22Rv1 (cell line): ENCODE measurements at regions not wholly inside any gene's neighbourhood (a gene's known extent, or its start where the extent isn't known, plus 50 kb on each side); places are given as distances from the start of the nearest gene placed in this dataset.

Experiments
- H3K27ac ChIP-seq: fragments of 450-650 bp; 2 replicates; pipeline ENCODE4 v1.5.1; 2017
- ZFX ChIP-seq: fragments of 450-650 bp; IDR thresholded peaks from 2 replicates; pipeline ENCODE4 v1.6.1; 2017; ENCODE audit warnings: antibody characterized with exemption, borderline replicate concordance
- TF ChIP-seq, protein P1 (sequence below): fragments of 450-650 bp; IDR thresholded peaks from 2 replicates; pipeline ENCODE4 v1.5.1; 2017; ENCODE audit warnings: mild to moderate bottlenecking

DNA sequence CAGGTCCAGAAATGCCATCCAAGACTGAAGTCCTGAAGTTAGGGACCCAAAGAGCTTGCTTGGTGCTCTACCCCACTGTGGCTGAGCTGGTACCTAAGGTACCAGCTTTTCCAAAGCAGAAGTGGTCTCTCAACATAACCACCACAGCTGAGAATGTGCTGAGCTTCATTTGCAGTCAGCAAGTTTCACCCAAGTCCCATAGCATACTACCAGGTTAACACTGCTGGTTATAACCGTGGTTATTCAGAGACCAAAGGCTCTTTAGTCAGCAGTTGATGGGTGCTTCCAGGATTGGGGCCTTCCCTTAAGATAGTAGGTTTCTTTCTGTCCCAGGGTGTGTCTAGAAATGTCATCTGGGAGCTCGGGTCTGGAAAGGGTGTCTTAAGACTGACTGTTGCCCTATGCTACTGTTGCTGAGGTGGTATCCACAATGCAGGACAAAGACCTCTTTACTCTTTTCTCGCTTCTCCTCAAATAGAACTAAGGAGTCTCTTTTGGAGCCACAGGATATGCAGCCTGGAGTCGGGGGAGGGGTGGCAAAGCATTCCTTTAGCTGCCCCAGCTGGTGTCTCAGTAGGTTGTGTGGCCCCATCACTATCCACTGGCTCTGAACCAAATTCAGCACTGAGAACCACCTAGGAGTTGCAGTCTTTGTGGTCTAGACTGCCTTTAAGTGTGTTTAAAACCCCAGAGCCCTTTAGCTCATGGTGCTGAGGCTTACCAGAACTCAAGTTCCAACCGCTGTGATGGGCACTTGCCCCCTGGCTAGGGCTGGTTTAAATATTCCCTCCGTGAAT is 354.9 kb upstream of the SEMA3C start:
- TF ChIP-seq, protein P1, sequence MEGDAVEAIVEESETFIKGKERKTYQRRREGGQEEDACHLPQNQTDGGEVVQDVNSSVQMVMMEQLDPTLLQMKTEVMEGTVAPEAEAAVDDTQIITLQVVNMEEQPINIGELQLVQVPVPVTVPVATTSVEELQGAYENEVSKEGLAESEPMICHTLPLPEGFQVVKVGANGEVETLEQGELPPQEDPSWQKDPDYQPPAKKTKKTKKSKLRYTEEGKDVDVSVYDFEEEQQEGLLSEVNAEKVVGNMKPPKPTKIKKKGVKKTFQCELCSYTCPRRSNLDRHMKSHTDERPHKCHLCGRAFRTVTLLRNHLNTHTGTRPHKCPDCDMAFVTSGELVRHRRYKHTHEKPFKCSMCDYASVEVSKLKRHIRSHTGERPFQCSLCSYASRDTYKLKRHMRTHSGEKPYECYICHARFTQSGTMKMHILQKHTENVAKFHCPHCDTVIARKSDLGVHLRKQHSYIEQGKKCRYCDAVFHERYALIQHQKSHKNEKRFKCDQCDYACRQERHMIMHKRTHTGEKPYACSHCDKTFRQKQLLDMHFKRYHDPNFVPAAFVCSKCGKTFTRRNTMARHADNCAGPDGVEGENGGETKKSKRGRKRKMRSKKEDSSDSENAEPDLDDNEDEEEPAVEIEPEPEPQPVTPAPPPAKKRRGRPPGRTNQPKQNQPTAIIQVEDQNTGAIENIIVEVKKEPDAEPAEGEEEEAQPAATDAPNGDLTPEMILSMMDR = no peak
- TF ChIP-seq ZFX = no peak
- no peak overlapping the region for H3K27ac ChIP-seq

DNA sequence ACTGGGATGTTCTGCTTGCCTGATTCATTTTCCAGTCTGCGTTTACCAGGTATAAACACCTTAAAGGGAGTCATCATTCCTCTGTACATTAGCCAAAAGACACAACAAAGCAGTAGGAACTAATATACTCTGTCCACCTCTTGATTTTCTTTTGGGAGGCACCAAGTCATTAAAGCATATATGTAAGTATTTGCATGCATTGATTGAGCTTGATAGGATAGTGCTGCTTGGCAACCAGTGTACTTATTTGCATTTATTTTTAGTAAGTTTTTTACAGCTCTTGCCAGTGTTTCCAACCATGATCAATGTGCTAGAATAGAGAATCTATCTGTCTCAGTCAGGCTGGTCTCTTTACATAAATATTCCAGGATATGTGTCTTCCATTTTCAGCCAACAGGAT is 353.3 kb upstream of the SEMA3C start:
- H3K27ac ChIP-seq = no peak overlapping the region
- no peak for TF ChIP-seq ZFX
- TF ChIP-seq, protein P1 = no peak

DNA sequence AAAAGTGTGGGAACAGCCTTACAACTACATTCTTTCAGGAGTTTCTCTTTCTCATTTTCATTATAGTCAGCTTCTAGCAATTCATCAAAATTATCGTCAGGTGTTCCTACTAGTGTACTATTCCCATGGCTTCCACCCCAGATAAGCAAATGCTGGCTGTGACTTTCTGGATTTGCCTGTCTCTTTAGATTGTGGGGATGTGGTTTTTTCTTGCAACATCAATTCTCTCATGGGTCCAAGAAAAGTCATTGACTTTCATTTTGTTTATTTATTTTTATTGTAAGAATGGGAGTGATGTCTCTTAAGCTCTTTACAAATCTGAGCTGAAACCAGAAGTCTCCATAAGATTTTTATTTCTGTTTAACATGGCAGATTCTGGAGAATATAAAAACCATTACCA is 349.7 kb upstream of the SEMA3C start:
- H3K27ac ChIP-seq = no peak overlapping the region
- no peak for TF ChIP-seq ZFX
- TF ChIP-seq, protein P1 = no peak

DNA sequence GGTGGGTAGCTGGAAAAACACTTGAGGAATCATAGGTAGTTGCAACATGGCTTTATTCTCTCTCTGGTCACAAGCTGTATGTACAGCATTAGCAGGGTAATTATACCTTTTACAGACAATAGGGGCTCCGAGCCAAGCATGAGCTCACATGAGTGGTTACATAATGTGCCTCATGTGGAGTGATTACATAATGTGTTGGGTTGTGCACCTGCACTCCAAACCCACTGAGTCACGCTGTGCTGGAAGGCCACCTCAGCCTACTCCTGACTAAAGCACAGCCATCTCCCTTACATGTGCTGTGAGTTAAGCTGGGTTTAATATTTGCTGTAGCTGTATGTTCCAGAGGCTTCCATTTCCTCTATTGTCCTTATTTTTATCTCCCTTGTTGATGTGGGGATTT is 348.7 kb upstream of the SEMA3C start:
- TF ChIP-seq, protein P1 = no peak
- TF ChIP-seq ZFX = no peak

DNA sequence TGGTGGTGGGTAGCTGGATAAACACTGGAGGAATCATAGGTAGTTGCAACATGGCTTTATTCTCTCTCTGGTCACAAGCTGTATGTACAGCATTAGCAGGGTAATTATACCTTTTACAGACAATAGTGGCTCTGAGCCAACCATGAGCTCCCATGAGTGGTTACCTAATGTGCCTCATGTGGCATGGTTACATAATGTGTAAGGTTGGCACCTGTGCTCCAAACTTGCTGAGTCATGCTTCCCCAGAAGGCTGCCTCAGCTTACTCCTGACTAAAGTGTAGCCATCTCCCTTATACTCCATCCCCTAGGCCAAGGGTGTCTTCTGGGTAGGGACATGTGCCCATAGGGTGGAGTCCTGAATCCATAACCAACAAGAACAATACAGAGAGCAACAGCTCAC is 345.3 kb upstream of the SEMA3C start:
- TF ChIP-seq, protein P1 = no peak
- no peak for TF ChIP-seq ZFX

More for the DNA sequence above, 348.7 kb upstream of the SEMA3C start:
- no peak overlapping the region for H3K27ac ChIP-seq

DNA sequence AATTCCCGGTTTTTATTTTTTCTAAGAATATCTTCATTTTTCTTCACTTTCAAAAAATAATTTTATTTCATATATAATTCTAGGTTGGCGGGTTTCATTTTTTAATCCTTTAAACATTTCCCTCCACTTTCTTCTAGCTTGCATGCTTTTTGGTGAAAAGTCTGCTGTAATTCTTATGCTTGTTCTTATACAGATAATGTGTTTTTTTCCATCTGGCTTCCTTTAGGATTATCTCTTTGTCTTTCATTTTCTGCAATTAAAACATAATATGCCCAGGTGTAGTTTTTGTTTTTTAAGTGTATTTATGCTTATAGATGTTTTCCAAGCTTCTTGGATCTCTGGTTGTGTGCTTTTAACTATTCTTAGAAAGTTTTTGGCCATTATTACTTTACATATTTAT is 341.3 kb upstream of the SEMA3C start:
- no peak overlapping the region for H3K27ac ChIP-seq
- TF ChIP-seq, protein P1 = no peak
- no peak for TF ChIP-seq ZFX

More for the DNA sequence above, 345.3 kb upstream of the SEMA3C start:
- no peak overlapping the region for H3K27ac ChIP-seq

DNA sequence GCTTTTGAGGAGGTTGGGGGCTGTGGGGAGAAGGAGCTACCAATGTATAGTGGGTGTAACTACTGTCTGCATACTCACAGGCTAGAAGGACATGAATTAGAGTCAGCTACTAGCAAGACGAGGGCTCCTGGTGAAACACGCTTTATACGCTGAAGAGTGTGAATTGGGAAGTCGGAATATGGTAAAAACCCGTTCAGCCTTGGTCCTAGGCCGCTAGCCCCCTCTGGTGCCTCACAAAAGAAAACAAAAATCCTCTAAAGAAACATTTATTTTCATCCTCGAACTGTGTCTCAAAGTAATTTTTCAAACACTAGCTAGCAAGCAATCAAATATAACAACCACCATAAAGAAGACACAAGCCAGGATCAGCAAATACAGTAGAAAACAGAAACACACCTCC is 338.1 kb upstream of the SEMA3C start:
- TF ChIP-seq, protein P1 = no peak; the same call in 1 of the 2 replicates
- TF ChIP-seq ZFX = no peak

More for the DNA sequence above, 338.1 kb upstream of the SEMA3C start:
- no peak overlapping the region for H3K27ac ChIP-seq
